HG03575 (cell line): ENCODE measurements at regions not wholly inside any gene's neighbourhood (a gene's known extent, or its start where the extent isn't known, plus 50 kb on each side); places are given as distances from the start of the nearest gene placed in this dataset.
"Not testable (repeated sequence)": the region's sequence is repeated elsewhere in the genome, so short reads cannot be mapped to it uniquely, and the experiment has no call there.

Source experiments
- ATAC-seq: cut with Tn5 transposase; IDR thresholded peaks from one replicate; pipeline ENCODE4 v1.9.1; 2021; ENCODE audit not compliant: unreplicated experiment, insufficient number of reproducible peaks, low FRiP score; ENCODE audit errors: extremely low read depth

- ATAC-seq = no peak
These were observed 65.2 kb downstream of the DMRT2 start for GRCh38 chr9:1115370-1115769.

GRCh38 chr9:1117439-1117838 lies 67.3 kb downstream of the DMRT2 start:
- ATAC-seq = no peak

- ATAC-seq = no peak
These were observed 70.5 kb downstream of the DMRT2 start for GRCh38 chr9:1120500-1121165.

GRCh38 chr9:1125741-1126140 lies 75.6 kb downstream of the DMRT2 start:
- no peak for ATAC-seq

GRCh38 chr9:1128046-1128445 lies 77.9 kb downstream of the DMRT2 start:
- no peak for ATAC-seq

- no peak for ATAC-seq
These were observed 79.2 kb downstream of the DMRT2 start for GRCh38 chr9:1129382-1129781.

- no peak for ATAC-seq
These were observed 89.9 kb downstream of the DMRT2 start for GRCh38 chr9:1140057-1140456.

GRCh38 chr9:1151691-1152090 lies 101.5 kb downstream of the DMRT2 start:
- no peak for ATAC-seq

- ATAC-seq = no peak
These were observed 102.0 kb downstream of the DMRT2 start for GRCh38 chr9:1152171-1152570.

- ATAC-seq = no peak
These were observed 104.6 kb downstream of the DMRT2 start for GRCh38 chr9:1154739-1155138.

- ATAC-seq = no peak
These were observed 105.4 kb downstream of the DMRT2 start for GRCh38 chr9:1155602-1156001.

- ATAC-seq = no peak
These were observed 106.8 kb downstream of the DMRT2 start for GRCh38 chr9:1156794-1157550.

- no peak for ATAC-seq
These were observed 107.7 kb downstream of the DMRT2 start for GRCh38 chr9:1157836-1158235.

- no peak for ATAC-seq
These were observed 120.8 kb downstream of the DMRT2 start for GRCh38 chr9:1170918-1171317.

- ATAC-seq = no peak
These were observed 121.4 kb downstream of the DMRT2 start for GRCh38 chr9:1171546-1171945.

GRCh38 chr9:1173211-1173610 lies 123.1 kb downstream of the DMRT2 start:
- ATAC-seq = no peak

- ATAC-seq = no peak
These were observed 123.8 kb downstream of the DMRT2 start for GRCh38 chr9:1173993-1174392.

- no peak for ATAC-seq
These were observed 129.2 kb downstream of the DMRT2 start for GRCh38 chr9:1179366-1179765.

GRCh38 chr9:1184146-1184545 lies 134.0 kb downstream of the DMRT2 start:
- no peak for ATAC-seq

- not testable (repeated sequence) for ATAC-seq
These were observed 137.0 kb downstream of the DMRT2 start for GRCh38 chr9:1187137-1187536.

GRCh38 chr9:1195636-1196035 lies 145.5 kb downstream of the DMRT2 start:
- not testable (repeated sequence) for ATAC-seq
